ENCODE measurements at regions not wholly inside any gene's neighbourhood (a gene's known extent, or its start where the extent isn't known, plus 50 kb on each side); places are given as distances from the start of the nearest gene placed in this dataset.

- Histone ChIP-seq H3K9me3 (no peaks in the 10 kb centered on the region), H3K4me3 (no peak overlapping the region), H3K27me3 (peaks cover 0 to 18% (median 0%) of the 10 kb centered on the region in 3 donors), H3K36me3 (no peaks in the 10 kb centered on the region), H3K4me1 (peaks cover 0 to 10% (median 3%) of the 10 kb centered on the region in 4 donors), H3K27ac (no peak overlapping the region)
- DNase-seq, result no peak
- TF ChIP-seq POLR2AphosphoS5 (IDR thresholded peaks at IDR 0.05) (no peak), EP300 (IDR thresholded peaks at IDR 0.05) (no peak), POLR2A (IDR thresholded peaks at IDR 0.05) (no peak), CTCF (IDR thresholded peaks at IDR 0.05) (no peak)
- intact Hi-C loops (cut with DNase I; ENCODE audit: low total_unique reads), result no loop called here
- WGBS, 5 donors, result 70 to 92% (median 86%) methylated on average over 9 of the region's 9 CpGs
Observed at GRCh38 chr18:78245451-78245850, 734.2 kb upstream of the SALL3 start.

- Histone ChIP-seq H3K36me3 (no peaks in the 10 kb centered on the region), H3K9me3 (no peaks in the 10 kb centered on the region), H3K27me3 (peaks cover 0 to 18% (median 0%) of the 10 kb centered on the region in 3 donors), H3K4me1 (peaks cover 0 to 10% (median 3%) of the 10 kb centered on the region in 4 donors), H3K27ac (no peak overlapping the region), H3K4me3 (no peak overlapping the region)
- intact Hi-C loops (cut with DNase I; ENCODE audit: low total_unique reads), result no loop called here
- DNase-seq, result no peak
- no peak for TF ChIP-seq POLR2A (IDR thresholded peaks at IDR 0.05)
- TF ChIP-seq CTCF (IDR thresholded peaks at IDR 0.05), result no peak
- no peak for TF ChIP-seq EP300 (IDR thresholded peaks at IDR 0.05)
- no peak for TF ChIP-seq POLR2AphosphoS5 (IDR thresholded peaks at IDR 0.05)
- 69 to 87% (median 81%) methylated on average over 8 of the region's 8 CpGs for WGBS, 5 donors
Observed at GRCh38 chr18:78246050-78246449, 733.6 kb upstream of the SALL3 start.

- WGBS, 5 donors, result 53 to 74% (median 70%) methylated on average over 17 of the region's 17 CpGs
- no peak overlapping the region for H3K27ac ChIP-seq
- DNase-seq, result no peak
- H3K4me1 ChIP-seq, result peaks cover 0 to 8% (median 3%) of the 10 kb centered on the region in 4 donors
- H3K4me3 ChIP-seq, result no peak overlapping the region
- no peaks in the 10 kb centered on the region for H3K36me3 ChIP-seq
- TF ChIP-seq POLR2AphosphoS5 (IDR thresholded peaks at IDR 0.05) (no peak), CTCF (IDR thresholded peaks at IDR 0.05) (no peak), POLR2A (IDR thresholded peaks at IDR 0.05) (no peak), EP300 (IDR thresholded peaks at IDR 0.05) (no peak)
- no peaks in the 10 kb centered on the region for H3K9me3 ChIP-seq
- intact Hi-C loops (cut with DNase I; ENCODE audit: low total_unique reads), result no loop called here
- peaks cover 0 to 18% (median 0%) of the 10 kb centered on the region in 3 donors for H3K27me3 ChIP-seq
Observed at GRCh38 chr18:78246588-78246987, 733.0 kb upstream of the SALL3 start.

- WGBS, 5 donors, result 79 to 89% (median 85%) methylated on average over 14 of the region's 14 CpGs
- intact Hi-C loops (cut with DNase I; ENCODE audit: low total_unique reads), result no loop called here
- Histone ChIP-seq H3K4me1 (no peaks in the 10 kb centered on the region), H3K27me3 (peaks cover 0 to 18% (median 0%) of the 10 kb centered on the region in 3 donors), H3K27ac (no peak overlapping the region), H3K9me3 (no peaks in the 10 kb centered on the region), H3K4me3 (no peak overlapping the region), H3K36me3 (no peaks in the 10 kb centered on the region)
- no peak for DNase-seq
- no peak for TF ChIP-seq EP300 (IDR thresholded peaks at IDR 0.05)
- TF ChIP-seq POLR2AphosphoS5 (IDR thresholded peaks at IDR 0.05), result no peak
- no peak for TF ChIP-seq POLR2A (IDR thresholded peaks at IDR 0.05)
- TF ChIP-seq CTCF (IDR thresholded peaks at IDR 0.05), result no peak
Observed at GRCh38 chr18:78247615-78248289, 731.9 kb upstream of the SALL3 start.
